Mucosa of descending colon (tissue), 3 donors: ENCODE measurements at regions not wholly inside any gene's neighbourhood (a gene's known extent, or its start where the extent isn't known, plus 50 kb on each side); places are given as distances from the start of the nearest gene placed in this dataset.

Experiments
- ATAC-seq: fragments of 200-7000 bp; cut with Tn5 transposase; one replicate; pipeline ENCODE4 v1.9.1; 2020; ENCODE audit warnings: mild to moderate bottlenecking, moderate library complexity
- DNase-seq, 3 donors: peaks; one replicate each; pipeline ENCODE4 v3.0.0-alpha.2; 2020
- H3K36me3 ChIP-seq: fragments of 200-600 bp; one replicate; pipeline ENCODE4 v1.8.0; 2021; ENCODE audit warnings: low read depth, mild to moderate bottlenecking
- H3K4me1 ChIP-seq: fragments of 200-600 bp; one replicate; pipeline ENCODE4 v1.8.0; 2021; ENCODE audit warnings: low read depth, mild to moderate bottlenecking
- H3K4me3 ChIP-seq: fragments of 200-600 bp; one replicate; pipeline ENCODE4 v1.8.0; 2021; ENCODE audit warnings: mild to moderate bottlenecking
- H3K9me3 ChIP-seq: fragments of 200-600 bp; one replicate; pipeline ENCODE4 v1.8.0; 2021; ENCODE audit warnings: mild to moderate bottlenecking
- CTCF ChIP-seq: fragments of 200-600 bp; IDR thresholded peaks from one replicate; pipeline ENCODE4 v1.8.0; 2022; ENCODE audit warnings: antibody characterized with exemption, mild to moderate bottlenecking
- intact Hi-C, 2 donors: fragments of 100-400 bp; cut with DNase I in 1 of 2; cut with micrococcal nuclease in 1 of 2; formaldehyde crosslinking; loops; one replicate each; pipeline versions ENCODE4 v1.11.0 to v1.11.1; 2022; cut with DNase I, micrococcal nuclease
- donor health status: DM: no; HTN: no; CAD: no; lungs with moderate emphysema.
- donor health status: DM: no; HTN: no; CAD: no.
- donor health status: DM: no; HTN: yes; CAD: no.

DNA sequence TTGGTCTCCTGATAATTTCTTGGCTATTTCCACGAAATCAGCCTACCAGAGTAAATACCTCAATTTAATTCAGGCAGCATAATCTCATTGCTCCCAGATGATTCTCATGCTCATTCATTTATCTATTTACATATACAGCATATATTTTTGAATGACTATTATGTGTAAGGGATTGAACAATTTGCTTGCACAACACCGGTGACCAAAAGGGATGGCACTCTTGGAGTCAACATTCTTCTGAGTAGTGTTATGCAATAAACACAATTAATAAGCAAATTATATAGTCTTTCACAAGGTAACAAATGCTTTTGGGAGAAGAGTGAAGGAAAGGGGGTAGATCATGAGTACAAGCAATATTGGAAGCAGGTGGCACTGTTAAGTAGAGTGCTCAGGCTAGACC, 1015.3 kb downstream of the ARAP2 start:
- Histone ChIP-seq H3K9me3 (peaks cover 5% of the 10 kb centered on the region), H3K36me3 (no peaks in the 10 kb centered on the region), H3K4me1 (no peaks in the 10 kb centered on the region), H3K4me3 (no peak overlapping the region)
- ATAC-seq (no peak), DNase-seq (no peak)
- TF ChIP-seq CTCF, result no peak
- intact Hi-C loops, result no loop called here

DNA sequence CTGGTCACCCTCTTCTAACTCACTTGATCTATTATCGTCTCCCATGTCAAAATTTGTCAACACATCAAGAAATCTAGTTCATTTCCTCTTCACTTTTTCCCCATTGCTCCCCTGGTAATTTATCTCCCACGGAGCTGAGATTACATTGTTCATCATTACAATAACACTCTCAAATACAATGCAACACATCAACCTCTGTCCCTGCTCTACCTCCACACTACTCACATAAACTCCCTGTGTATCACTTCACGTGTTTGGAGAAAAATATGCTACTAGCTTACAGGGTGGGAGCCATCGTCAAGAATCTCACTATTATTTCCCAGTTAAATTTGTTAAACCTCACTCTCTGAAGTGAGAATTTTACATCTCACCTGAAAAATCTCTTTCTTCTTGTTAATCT, 1006.4 kb downstream of the ARAP2 start:
- H3K9me3 ChIP-seq, result peaks cover 10% of the 10 kb centered on the region
- DNase-seq (no peak), ATAC-seq (no peak)
- intact Hi-C loops, result no loop called here
- no peak overlapping the region for H3K4me3 ChIP-seq
- no peaks in the 10 kb centered on the region for H3K36me3 ChIP-seq
- H3K4me1 ChIP-seq, result no peaks in the 10 kb centered on the region
- TF ChIP-seq CTCF, result no peak

- no peak for DNase-seq
- no peaks in the 10 kb centered on the region for H3K36me3 ChIP-seq
- TF ChIP-seq CTCF, result no peak
- no peak for ATAC-seq
- intact Hi-C loops, result no loop called here
- H3K4me1 ChIP-seq, result no peaks in the 10 kb centered on the region
- H3K4me3 ChIP-seq, result no peak overlapping the region
- H3K9me3 ChIP-seq, result peaks cover 10% of the 10 kb centered on the region
Measured at GRCh38 chr4:35238793-35239192, 1005.5 kb downstream of the ARAP2 start.

- Histone ChIP-seq H3K9me3 (peaks cover 15% of the 10 kb centered on the region), H3K36me3 (no peaks in the 10 kb centered on the region), H3K4me1 (no peaks in the 10 kb centered on the region), H3K4me3 (no peak overlapping the region)
- no peak for ATAC-seq
- intact Hi-C loops, result no loop called here
- no peak for DNase-seq
- no peak for TF ChIP-seq CTCF
Measured at GRCh38 chr4:35246493-35246892, 997.8 kb downstream of the ARAP2 start.

- no peaks in the 10 kb centered on the region for H3K4me1 ChIP-seq
- ATAC-seq, result no peak
- intact Hi-C loops, result no loop called here
- H3K9me3 ChIP-seq, result peaks cover 11% of the 10 kb centered on the region
- H3K4me3 ChIP-seq, result no peak overlapping the region
- H3K36me3 ChIP-seq, result no peaks in the 10 kb centered on the region
- DNase-seq, result no peak
- TF ChIP-seq CTCF, result no peak
Measured at GRCh38 chr4:35247047-35247446, 997.3 kb downstream of the ARAP2 start.

DNA sequence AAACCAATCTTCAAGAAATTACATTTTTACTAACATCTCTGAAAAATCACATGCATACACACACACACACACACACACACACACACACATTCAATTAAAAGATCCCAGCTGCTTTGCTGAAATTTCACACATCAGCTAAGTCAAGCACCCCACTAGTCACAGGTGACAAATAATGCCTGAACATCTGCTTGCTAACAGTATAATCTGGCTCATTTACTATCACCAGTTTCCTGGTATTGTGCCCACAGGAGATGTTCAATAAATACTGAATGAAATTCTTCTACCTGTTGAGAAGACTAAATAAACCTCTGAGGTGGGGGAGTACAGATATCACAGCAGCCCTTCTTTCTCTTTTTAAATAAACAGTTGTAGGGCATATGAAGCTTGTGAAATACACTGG, 994.0 kb downstream of the ARAP2 start:
- no peak for TF ChIP-seq CTCF
- intact Hi-C loops, result no loop called here
- no peak for DNase-seq
- ATAC-seq, result no peak
- H3K9me3 ChIP-seq, result peaks cover 4% of the 10 kb centered on the region
- H3K36me3 ChIP-seq, result no peaks in the 10 kb centered on the region
- H3K4me1 ChIP-seq, result no peaks in the 10 kb centered on the region
- H3K4me3 ChIP-seq, result no peak overlapping the region
